ENCODE measurements at regions not wholly inside any gene's neighbourhood (a gene's known extent, or its start where the extent isn't known, plus 50 kb on each side); places are given as distances from the start of the nearest gene placed in this dataset.

- Histone ChIP-seq H3K27me3 (ENCODE audit: low read depth) (no peaks in the 10 kb centered on the region), H3K36me3 (no peaks in the 10 kb centered on the region), H3K9me3 (no peaks in the 10 kb centered on the region), H3K27ac (no peak overlapping the region), H3K4me1 (peaks cover 15% of the 10 kb centered on the region), H3K4me3 (no peak overlapping the region)
- DNase-seq (no peak), ATAC-seq (no peak)
- intact Hi-C loops (cut with DNase I) = no loop called here
- TF ChIP-seq, protein P1, sequence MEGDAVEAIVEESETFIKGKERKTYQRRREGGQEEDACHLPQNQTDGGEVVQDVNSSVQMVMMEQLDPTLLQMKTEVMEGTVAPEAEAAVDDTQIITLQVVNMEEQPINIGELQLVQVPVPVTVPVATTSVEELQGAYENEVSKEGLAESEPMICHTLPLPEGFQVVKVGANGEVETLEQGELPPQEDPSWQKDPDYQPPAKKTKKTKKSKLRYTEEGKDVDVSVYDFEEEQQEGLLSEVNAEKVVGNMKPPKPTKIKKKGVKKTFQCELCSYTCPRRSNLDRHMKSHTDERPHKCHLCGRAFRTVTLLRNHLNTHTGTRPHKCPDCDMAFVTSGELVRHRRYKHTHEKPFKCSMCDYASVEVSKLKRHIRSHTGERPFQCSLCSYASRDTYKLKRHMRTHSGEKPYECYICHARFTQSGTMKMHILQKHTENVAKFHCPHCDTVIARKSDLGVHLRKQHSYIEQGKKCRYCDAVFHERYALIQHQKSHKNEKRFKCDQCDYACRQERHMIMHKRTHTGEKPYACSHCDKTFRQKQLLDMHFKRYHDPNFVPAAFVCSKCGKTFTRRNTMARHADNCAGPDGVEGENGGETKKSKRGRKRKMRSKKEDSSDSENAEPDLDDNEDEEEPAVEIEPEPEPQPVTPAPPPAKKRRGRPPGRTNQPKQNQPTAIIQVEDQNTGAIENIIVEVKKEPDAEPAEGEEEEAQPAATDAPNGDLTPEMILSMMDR (IDR thresholded peaks at IDR 0.05) = no peak
These were observed 185.2 kb downstream of the SKIDA1 start for GRCh38 chr10:21340331-21340730.

GRCh38 chr10:21337171-21337792, 188.2 kb downstream of the SKIDA1 start:
- DNase-seq (no peak), ATAC-seq (no peak)
- TF ChIP-seq, protein P1 (IDR thresholded peaks at IDR 0.05) = no peak
- H3K36me3 ChIP-seq = no peaks in the 10 kb centered on the region
- intact Hi-C loops (cut with DNase I) = no loop called here
- H3K27ac ChIP-seq = peak overlapping the region; percentile 24
- H3K4me1 ChIP-seq = peaks cover 18% of the 10 kb centered on the region
- H3K9me3 ChIP-seq = no peaks in the 10 kb centered on the region
- no peak overlapping the region for H3K4me3 ChIP-seq
- no peaks in the 10 kb centered on the region for H3K27me3 ChIP-seq (ENCODE audit: low read depth)

DNA sequence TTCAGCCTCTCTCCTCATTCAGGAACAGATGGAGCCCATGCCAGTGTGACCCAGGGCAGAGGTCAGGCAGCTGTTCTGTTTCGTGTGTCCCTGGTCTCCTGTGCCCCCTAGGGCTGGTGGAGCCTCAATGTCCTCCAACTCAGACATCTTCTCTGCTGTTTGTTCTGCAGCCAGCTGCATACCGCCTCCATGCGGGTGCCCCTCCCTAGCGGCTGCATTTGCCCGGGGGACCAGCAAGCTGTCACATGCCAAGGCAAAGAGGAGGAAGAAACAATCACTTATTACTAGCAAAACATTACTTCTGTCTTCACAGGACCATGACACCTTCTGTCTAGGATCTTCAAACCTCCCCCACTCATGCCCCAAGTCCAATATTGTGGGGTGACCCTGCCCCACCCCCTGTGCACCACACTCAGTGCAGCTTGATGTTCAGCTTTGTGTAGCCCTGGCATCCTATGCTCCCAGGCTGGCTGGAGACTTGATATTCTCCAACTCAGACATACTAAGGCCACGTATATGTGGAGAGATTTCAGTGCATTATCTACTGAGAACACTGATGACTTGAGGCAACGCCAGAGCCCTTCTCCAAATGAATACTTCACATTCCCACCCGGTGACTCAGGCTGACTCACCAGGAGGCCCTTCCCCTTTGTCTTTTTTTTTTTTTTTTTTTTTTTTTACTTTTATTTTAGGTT, 188.9 kb downstream of the SKIDA1 start:
- TF ChIP-seq, protein P1 (IDR thresholded peaks at IDR 0.05) = no peak
- Histone ChIP-seq H3K9me3 (no peaks in the 10 kb centered on the region), H3K27me3 (ENCODE audit: low read depth) (no peaks in the 10 kb centered on the region), H3K4me1 (peaks cover 18% of the 10 kb centered on the region), H3K36me3 (no peaks in the 10 kb centered on the region), H3K27ac (peak overlapping the region; percentile 24), H3K4me3 (no peak overlapping the region)
- no peak for DNase-seq
- ATAC-seq = peak; percentile 82 to 88
- intact Hi-C loops (cut with DNase I) = no loop called here

DNA sequence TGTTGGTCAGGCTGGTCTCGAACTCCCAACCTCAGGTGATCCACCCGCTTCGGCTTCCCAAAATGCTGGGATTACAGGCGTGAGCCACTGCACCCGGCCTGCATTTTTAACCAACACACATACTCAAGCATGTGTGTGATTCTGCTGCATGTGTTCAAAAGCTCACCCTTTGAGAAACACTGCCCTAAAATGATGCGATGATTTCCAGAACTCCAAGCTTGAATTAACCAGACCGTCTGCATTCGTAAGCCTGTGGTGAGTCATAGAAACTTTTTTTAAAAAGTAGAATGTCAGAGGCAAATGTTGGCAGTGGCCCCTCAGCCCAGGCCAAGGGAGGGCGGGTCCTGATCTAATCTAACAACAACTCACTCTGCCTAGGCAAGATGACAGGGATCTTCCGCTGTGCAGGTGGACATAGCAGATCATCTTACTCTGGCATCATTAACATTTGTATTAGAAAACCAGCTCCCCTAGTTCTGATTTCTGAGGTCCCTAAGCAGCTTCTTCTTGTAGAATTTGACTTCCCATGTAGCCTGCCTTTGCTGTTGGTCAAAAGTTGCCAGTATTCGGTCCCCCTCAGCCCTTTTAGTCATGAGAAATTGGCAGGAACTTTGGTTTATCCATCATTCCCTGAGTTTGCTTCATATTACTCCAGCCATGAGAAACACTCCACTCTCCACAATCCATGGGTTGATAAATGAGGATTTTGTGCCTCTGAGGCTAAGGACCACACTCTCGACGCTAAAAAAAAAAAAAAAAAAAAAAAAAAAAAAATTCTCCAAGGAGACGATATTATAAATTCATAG, 190.4 kb downstream of the SKIDA1 start:
- H3K4me3 ChIP-seq = no peak overlapping the region
- ATAC-seq = peak; percentile 42 to 54
- no peak overlapping the region for H3K27ac ChIP-seq
- TF ChIP-seq, protein P1 (IDR thresholded peaks at IDR 0.05) = no peak
- no peak for DNase-seq
- H3K27me3 ChIP-seq (ENCODE audit: low read depth) = no peaks in the 10 kb centered on the region
- peaks cover 18% of the 10 kb centered on the region for H3K4me1 ChIP-seq
- no peaks in the 10 kb centered on the region for H3K9me3 ChIP-seq
- no peaks in the 10 kb centered on the region for H3K36me3 ChIP-seq
- intact Hi-C loops (cut with DNase I) = no loop called here

- H3K9me3 ChIP-seq = no peaks in the 10 kb centered on the region
- H3K4me3 ChIP-seq = no peak overlapping the region
- TF ChIP-seq, protein P1 (IDR thresholded peaks at IDR 0.05) = no peak
- H3K4me1 ChIP-seq = peaks cover 11% of the 10 kb centered on the region
- H3K27ac ChIP-seq = peak overlapping the region; percentile 62
- DNase-seq = no peak
- peak; percentile 65 to 76 for ATAC-seq
- intact Hi-C loops (cut with DNase I) = no loop called here
- H3K36me3 ChIP-seq = no peaks in the 10 kb centered on the region
- no peaks in the 10 kb centered on the region for H3K27me3 ChIP-seq (ENCODE audit: low read depth)
These were observed 194.9 kb downstream of the SKIDA1 start for GRCh38 chr10:21330628-21331020.

Measured in lower lobe of right lung (tissue), 2 donors.